Thoracic aorta (tissue), 2 donors: ENCODE measurements at regions not wholly inside any gene's neighbourhood (a gene's known extent, or its start where the extent isn't known, plus 50 kb on each side); places are given as distances from the start of the nearest gene placed in this dataset.

Source experiments
- ATAC-seq: fragments of 150-250 bp; one replicate; pipeline ENCODE4 v1.8.0; 2017; ENCODE audit warnings: low read depth; ENCODE audit not compliant: insufficient number of reproducible peaks, low FRiP score
- DNase-seq: peaks from one replicate; pipeline ENCODE4 v3.0.0-alpha.2; 2020; ENCODE audit warnings: low spot score
- H3K27ac ChIP-seq, 2 donors: fragments of 200-600 bp; sonication (generic); 1 replicate in 1 of 2; 2 replicates in 1 of 2; pipeline ENCODE4 v1.5.1; 2016; ENCODE audit warnings: mild to moderate bottlenecking in 2 of 2, moderate library complexity in 2 of 2
- H3K27me3 ChIP-seq: fragments of 200-600 bp; sonication (generic); replicated peaks from 2 replicates; pipeline ENCODE4 v1.6.0; 2016; ENCODE audit warnings: mild to moderate bottlenecking; ENCODE audit not compliant: insufficient read depth
- H3K36me3 ChIP-seq: fragments of 200-600 bp; sonication (generic); one replicate; pipeline ENCODE4 v1.5.1; 2016
- H3K4me1 ChIP-seq, 2 donors: fragments of 200-600 bp; sonication (generic); 1 replicate in 1 of 2; 2 replicates in 1 of 2; pipeline versions ENCODE4 v1.5.1 to v1.6.0; 2016; ENCODE audit warnings: low read depth in 2 of 2, mild to moderate bottlenecking in 1 of 2; ENCODE audit not compliant: control insufficient read depth in 1 of 2
- H3K4me3 ChIP-seq: fragments of 200-600 bp; sonication (generic); 2 replicates; pipeline ENCODE4 v1.5.1; 2016; ENCODE audit warnings: mild to moderate bottlenecking
- H3K9me3 ChIP-seq: fragments of 200-600 bp; sonication (generic); 2 replicates; pipeline ENCODE4 v1.5.1; 2016
- TF ChIP-seq, protein P1 (sequence below): fragments of 200-600 bp; sonication (generic); IDR thresholded peaks from one replicate; pipeline ENCODE4 v1.5.1; 2019; ENCODE audit warnings: antibody characterized with exemption

DNA sequence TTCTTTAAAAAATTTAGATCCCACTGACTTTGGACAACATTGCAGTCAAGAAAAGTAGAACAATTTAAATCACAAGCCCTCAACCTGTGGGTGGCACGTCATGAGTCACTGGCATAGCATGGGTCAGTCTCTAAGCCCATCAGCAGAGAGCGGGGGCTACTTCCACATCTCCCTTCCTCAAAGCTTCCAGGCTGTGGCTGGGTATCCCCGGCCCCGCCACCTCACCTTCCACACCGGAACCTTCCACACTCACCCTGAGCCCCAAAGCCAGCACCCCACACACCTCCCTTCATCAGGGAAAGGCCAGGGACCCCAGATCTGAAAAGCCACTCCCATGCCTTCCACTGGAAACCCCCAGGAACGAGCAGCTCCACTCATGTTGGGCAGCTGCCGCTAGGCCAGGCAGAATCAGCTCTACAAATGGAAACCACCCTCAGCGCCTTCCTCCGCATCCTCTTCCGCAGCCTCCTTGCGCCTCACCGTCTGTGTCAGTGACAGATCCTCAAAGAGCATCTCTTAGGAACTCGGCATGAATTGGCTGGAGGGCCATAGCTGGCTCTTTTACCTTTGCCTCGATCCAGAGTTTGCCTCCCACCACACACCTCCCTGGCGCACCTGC is 156.5 kb downstream of the ERCC6L2 start:
- H3K27ac ChIP-seq = peak overlapping the region in 1 of 2 donors; percentile 50
- no peaks in the 10 kb centered on the region for H3K27me3 ChIP-seq
- H3K36me3 ChIP-seq = no peaks in the 10 kb centered on the region
- ATAC-seq (no peak), DNase-seq (no peak)
- H3K4me3 ChIP-seq = no peak overlapping the region
- TF ChIP-seq, protein P1, sequence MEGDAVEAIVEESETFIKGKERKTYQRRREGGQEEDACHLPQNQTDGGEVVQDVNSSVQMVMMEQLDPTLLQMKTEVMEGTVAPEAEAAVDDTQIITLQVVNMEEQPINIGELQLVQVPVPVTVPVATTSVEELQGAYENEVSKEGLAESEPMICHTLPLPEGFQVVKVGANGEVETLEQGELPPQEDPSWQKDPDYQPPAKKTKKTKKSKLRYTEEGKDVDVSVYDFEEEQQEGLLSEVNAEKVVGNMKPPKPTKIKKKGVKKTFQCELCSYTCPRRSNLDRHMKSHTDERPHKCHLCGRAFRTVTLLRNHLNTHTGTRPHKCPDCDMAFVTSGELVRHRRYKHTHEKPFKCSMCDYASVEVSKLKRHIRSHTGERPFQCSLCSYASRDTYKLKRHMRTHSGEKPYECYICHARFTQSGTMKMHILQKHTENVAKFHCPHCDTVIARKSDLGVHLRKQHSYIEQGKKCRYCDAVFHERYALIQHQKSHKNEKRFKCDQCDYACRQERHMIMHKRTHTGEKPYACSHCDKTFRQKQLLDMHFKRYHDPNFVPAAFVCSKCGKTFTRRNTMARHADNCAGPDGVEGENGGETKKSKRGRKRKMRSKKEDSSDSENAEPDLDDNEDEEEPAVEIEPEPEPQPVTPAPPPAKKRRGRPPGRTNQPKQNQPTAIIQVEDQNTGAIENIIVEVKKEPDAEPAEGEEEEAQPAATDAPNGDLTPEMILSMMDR = no peak
- no peaks in the 10 kb centered on the region for H3K9me3 ChIP-seq
- H3K4me1 ChIP-seq = peaks cover 23 to 49% of the 10 kb centered on the region in 2 donors

DNA sequence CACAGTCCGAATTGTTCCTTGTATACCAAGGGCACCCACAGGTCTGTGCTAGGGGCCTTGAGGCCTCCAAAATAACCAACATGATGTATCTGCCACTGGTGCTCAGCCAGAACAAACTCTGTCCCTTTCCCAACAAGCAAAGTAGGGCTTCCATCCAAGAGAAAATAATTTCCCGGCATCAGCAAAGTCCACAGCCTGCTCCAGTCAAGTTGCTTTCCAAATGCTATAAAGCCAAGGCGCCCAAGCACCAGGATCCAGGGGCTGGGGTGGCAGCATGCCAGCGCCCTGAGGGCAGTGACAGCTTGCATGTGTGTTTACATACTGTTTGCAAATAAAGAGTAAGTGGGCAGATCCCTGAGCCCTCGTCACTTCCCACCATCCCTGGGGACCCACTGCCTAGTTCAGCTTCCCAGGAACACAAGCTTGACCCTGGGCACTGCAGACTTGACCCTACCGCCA is 155.9 kb downstream of the ERCC6L2 start:
- peaks cover 23 to 52% of the 10 kb centered on the region in 2 donors for H3K4me1 ChIP-seq
- no peak overlapping the region for H3K4me3 ChIP-seq
- TF ChIP-seq, protein P1 = no peak
- peak; percentile 51 for DNase-seq
- no peaks in the 10 kb centered on the region for H3K36me3 ChIP-seq
- peak; percentile 71 for ATAC-seq
- H3K9me3 ChIP-seq = no peaks in the 10 kb centered on the region
- H3K27me3 ChIP-seq = no peaks in the 10 kb centered on the region
- peak overlapping the region in 1 of 2 donors; percentile 50 for H3K27ac ChIP-seq

- DNase-seq = no peak
- TF ChIP-seq, protein P1 = no peak
These were observed 154.4 kb downstream of the ERCC6L2 start for GRCh38 chr9:96029722-96030530.

GRCh38 chr9:96027251-96028131 is 152.0 kb downstream of the ERCC6L2 start:
- peaks cover 23 to 57% of the 10 kb centered on the region in 2 donors for H3K4me1 ChIP-seq
- DNase-seq (no peak), ATAC-seq (no peak)
- peak overlapping the region; percentile 74 for H3K4me3 ChIP-seq
- no peaks in the 10 kb centered on the region for H3K36me3 ChIP-seq
- TF ChIP-seq, protein P1 = no peak
- no peaks in the 10 kb centered on the region for H3K27me3 ChIP-seq
- H3K9me3 ChIP-seq = no peaks in the 10 kb centered on the region
- H3K27ac ChIP-seq = no peak overlapping the region

More at GRCh38 chr9:96029722-96030530, 154.4 kb downstream of the ERCC6L2 start:
- Histone ChIP-seq H3K36me3 (no peaks in the 10 kb centered on the region), H3K4me1 (peaks cover 23 to 52% of the 10 kb centered on the region in 2 donors), H3K27ac (no peak overlapping the region), H3K27me3 (no peaks in the 10 kb centered on the region), H3K9me3 (no peaks in the 10 kb centered on the region), H3K4me3 (no peak overlapping the region)
- ATAC-seq = no peak
